Gastroesophageal sphincter (tissue), 3 donors: ENCODE measurements at regions not wholly inside any gene's neighbourhood (a gene's known extent, or its start where the extent isn't known, plus 50 kb on each side); places are given as distances from the start of the nearest gene placed in this dataset.

Experiments used
- EP300 ChIP-seq: sonication (generic); formaldehyde crosslinking; IDR thresholded peaks from one replicate; pipeline ENCODE4 v1.6.1; 2017; ENCODE audit warnings: antibody characterized with exemption, mild to moderate bottlenecking
- POLR2A ChIP-seq, 2 donors: fragments of 450-650 bp; IDR thresholded peaks; one replicate each; pipeline ENCODE4 v1.6.1; 2017; ENCODE audit warnings: antibody characterized with exemption in 2 of 2, mild to moderate bottlenecking in 2 of 2, moderate library complexity in 1 of 2
- POLR2AphosphoS5 ChIP-seq: sonication (generic); formaldehyde crosslinking; IDR thresholded peaks from one replicate; pipeline ENCODE4 v1.6.1; 2017; ENCODE audit warnings: antibody characterized with exemption
- TF ChIP-seq, protein P1 (sequence below), 4 experiments: fragments of 200-600 bp in 2 of 4; fragments of 450-650 bp in 2 of 4; sonication (generic) in 1 of 4; IDR thresholded peaks; one replicate each; pipeline ENCODE4 v1.5.1; 2017 to 2019; ENCODE audit warnings: antibody characterized with exemption in 4 of 4, mild to moderate bottlenecking in 2 of 4, moderate library complexity in 2 of 4

DNA sequence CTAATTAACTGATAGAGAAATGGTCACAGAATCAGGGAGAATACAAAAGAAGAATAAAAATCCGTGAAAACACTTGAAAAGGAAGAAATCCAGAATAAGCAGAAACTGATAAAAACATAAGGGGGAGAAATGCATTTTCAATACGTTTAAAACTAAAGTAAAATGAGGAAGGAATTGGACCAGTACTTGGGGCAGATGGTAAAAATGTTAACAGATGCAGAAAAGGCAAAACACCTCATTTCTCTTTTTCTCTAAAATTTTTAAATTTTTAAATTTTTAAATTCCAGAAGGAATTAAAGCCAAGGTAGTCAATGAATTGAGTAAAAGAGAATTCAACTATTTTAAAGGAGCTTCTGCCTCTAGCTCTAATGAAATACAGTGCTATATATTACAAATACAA lies 353.9 kb downstream of the METTL4 start:
- TF ChIP-seq POLR2A (IDR thresholded peaks at IDR 0.05) (no peak), EP300 (no peak), POLR2AphosphoS5 (no peak)
- TF ChIP-seq, protein P1, sequence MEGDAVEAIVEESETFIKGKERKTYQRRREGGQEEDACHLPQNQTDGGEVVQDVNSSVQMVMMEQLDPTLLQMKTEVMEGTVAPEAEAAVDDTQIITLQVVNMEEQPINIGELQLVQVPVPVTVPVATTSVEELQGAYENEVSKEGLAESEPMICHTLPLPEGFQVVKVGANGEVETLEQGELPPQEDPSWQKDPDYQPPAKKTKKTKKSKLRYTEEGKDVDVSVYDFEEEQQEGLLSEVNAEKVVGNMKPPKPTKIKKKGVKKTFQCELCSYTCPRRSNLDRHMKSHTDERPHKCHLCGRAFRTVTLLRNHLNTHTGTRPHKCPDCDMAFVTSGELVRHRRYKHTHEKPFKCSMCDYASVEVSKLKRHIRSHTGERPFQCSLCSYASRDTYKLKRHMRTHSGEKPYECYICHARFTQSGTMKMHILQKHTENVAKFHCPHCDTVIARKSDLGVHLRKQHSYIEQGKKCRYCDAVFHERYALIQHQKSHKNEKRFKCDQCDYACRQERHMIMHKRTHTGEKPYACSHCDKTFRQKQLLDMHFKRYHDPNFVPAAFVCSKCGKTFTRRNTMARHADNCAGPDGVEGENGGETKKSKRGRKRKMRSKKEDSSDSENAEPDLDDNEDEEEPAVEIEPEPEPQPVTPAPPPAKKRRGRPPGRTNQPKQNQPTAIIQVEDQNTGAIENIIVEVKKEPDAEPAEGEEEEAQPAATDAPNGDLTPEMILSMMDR (IDR thresholded peaks at IDR 0.05) = no peak
